Keratinocyte (primary cell): ENCODE measurements at regions not wholly inside any gene's neighbourhood (a gene's known extent, or its start where the extent isn't known, plus 50 kb on each side); places are given as distances from the start of the nearest gene placed in this dataset.

Source experiments
- CTCF ChIP-seq, 3 experiments: IDR thresholded peaks in 1 of 3; conservative IDR thresholded peaks in 1 of 3; optimal IDR thresholded peaks in 1 of 3; 2 replicates in 2 of 3; 3 replicates in 1 of 3; pipeline versions ENCODE3 to v1.5.1; 2011; ENCODE audit warnings: low read length in 3 of 3, mild to moderate bottlenecking in 3 of 3, moderate library complexity in 2 of 3, control low read depth in 1 of 3, inconsistent platforms in 1 of 3; ENCODE audit not compliant: insufficient read depth in 2 of 3; ENCODE audit errors: extremely low read depth in 1 of 3
- EZH2 ChIP-seq: IDR thresholded peaks from one replicate; pipeline ENCODE4 v1.6.1; 2012; ENCODE audit warnings: inconsistent platforms, mild to moderate bottlenecking, low read length, moderate library complexity

GRCh38 chr2:215664847-215665525 lies 229.1 kb upstream of the FN1 start:
- no peak for TF ChIP-seq CTCF (optimal IDR thresholded peaks at IDR 0.05 in 1 of 3, IDR thresholded peaks at IDR 0.05 in 1 of 3, conservative IDR thresholded peaks at IDR 0.05 in 1 of 3; ENCODE audit: extremely low read depth in 1 of 3, insufficient read depth in 2 of 3, low read length in 3 of 3)
- TF ChIP-seq EZH2: no peak
